SK-N-SH (cell line): ENCODE measurements at regions not wholly inside any gene's neighbourhood (a gene's known extent, or its start where the extent isn't known, plus 50 kb on each side); places are given as distances from the start of the nearest gene placed in this dataset.

Source experiments
- CTCF ChIP-seq: fragments of 200-600 bp; sonication (generic); IDR thresholded peaks from 2 replicates; pipeline ENCODE4 v1.6.1; 2017; ENCODE audit warnings: antibody characterized with exemption, mild to moderate bottlenecking, moderate library complexity
- EP300 ChIP-seq, 2 experiments: IDR thresholded peaks; 2 replicates each; pipeline versions ENCODE4 v1.4.0 to v1.6.1; 2012; ENCODE audit warnings: borderline replicate concordance in 1 of 2, low read depth in 1 of 2, low read length in 1 of 2
- FOXM1 ChIP-seq: IDR thresholded peaks from 2 replicates; pipeline ENCODE4 v1.4.0; 2012; ENCODE audit warnings: low read depth, mild to moderate bottlenecking
- JUND ChIP-seq: IDR thresholded peaks from 2 replicates; pipeline ENCODE4 v1.4.0; 2012
- MXI1 ChIP-seq: IDR thresholded peaks from 2 replicates; pipeline ENCODE4 v1.6.1; 2012; ENCODE audit warnings: mild to moderate bottlenecking, low read depth, low read length, improper control_type of control experiment
- NRF1 ChIP-seq: IDR thresholded peaks from 2 replicates; pipeline ENCODE4 v1.6.1; 2012; ENCODE audit warnings: low read depth, mild to moderate bottlenecking, low read length
- REST ChIP-seq: IDR thresholded peaks from 2 replicates; pipeline ENCODE4 v1.6.1; 2012; ENCODE audit warnings: mild to moderate bottlenecking, low read depth, low read length, moderate library complexity
- SIN3A ChIP-seq: IDR thresholded peaks from 2 replicates; pipeline ENCODE4 v1.6.1; 2012; ENCODE audit warnings: low read depth, mild to moderate bottlenecking, low read length, moderate library complexity, borderline replicate concordance
- SMC3 ChIP-seq: IDR thresholded peaks from 2 replicates; pipeline ENCODE4 v1.6.1; 2012; ENCODE audit warnings: low read depth, low read length, improper control_type of control experiment
- YY1 ChIP-seq: IDR thresholded peaks from 2 replicates; pipeline ENCODE4 v1.4.0; 2012; ENCODE audit warnings: low read depth, mild to moderate bottlenecking

GRCh38 chr22:49673048-49673447 is 154.6 kb downstream of the BRD1 start:
- TF ChIP-seq CTCF, result no peak
- no peak for TF ChIP-seq JUND
- no peak for TF ChIP-seq REST
- no peak for TF ChIP-seq YY1
- TF ChIP-seq EP300 (IDR thresholded peaks at IDR 0.05; ENCODE audit: borderline replicate concordance in 1 of 2, low read depth in 1 of 2, low read length in 1 of 2), result no peak
- TF ChIP-seq SIN3A, result no peak
- TF ChIP-seq MXI1, result no peak
- TF ChIP-seq NRF1, result no peak
- no peak for TF ChIP-seq SMC3
- TF ChIP-seq FOXM1, result no peak
